Choroid plexus epithelial cell (primary cell): ENCODE measurements at regions not wholly inside any gene's neighbourhood (a gene's known extent, or its start where the extent isn't known, plus 50 kb on each side); places are given as distances from the start of the nearest gene placed in this dataset.
A peak's percentile ranks its signal among the peaks of the same experiment; 100 is the strongest.

Experiments used
- DNase-seq: peaks from one replicate; pipeline ENCODE4 v3.0.0-alpha.2; 2010; ENCODE audit warnings: low read depth
- H3K4me3 ChIP-seq: 2 replicates; pipeline ENCODE4 v1.5.1; 2011; ENCODE audit warnings: low read depth, mild to moderate bottlenecking, control low read depth, low read length, moderate library complexity
- TF ChIP-seq, protein P1 (sequence below): conservative IDR thresholded peaks from 2 replicates; pipeline ENCODE4 v1.5.1; 2011; ENCODE audit warnings: low read depth, mild to moderate bottlenecking, control low read depth, inconsistent platforms, low read length, moderate library complexity

GRCh38 chrX:33726281-33727160 is 405.6 kb downstream of the FAM47A start:
- TF ChIP-seq, protein P1, sequence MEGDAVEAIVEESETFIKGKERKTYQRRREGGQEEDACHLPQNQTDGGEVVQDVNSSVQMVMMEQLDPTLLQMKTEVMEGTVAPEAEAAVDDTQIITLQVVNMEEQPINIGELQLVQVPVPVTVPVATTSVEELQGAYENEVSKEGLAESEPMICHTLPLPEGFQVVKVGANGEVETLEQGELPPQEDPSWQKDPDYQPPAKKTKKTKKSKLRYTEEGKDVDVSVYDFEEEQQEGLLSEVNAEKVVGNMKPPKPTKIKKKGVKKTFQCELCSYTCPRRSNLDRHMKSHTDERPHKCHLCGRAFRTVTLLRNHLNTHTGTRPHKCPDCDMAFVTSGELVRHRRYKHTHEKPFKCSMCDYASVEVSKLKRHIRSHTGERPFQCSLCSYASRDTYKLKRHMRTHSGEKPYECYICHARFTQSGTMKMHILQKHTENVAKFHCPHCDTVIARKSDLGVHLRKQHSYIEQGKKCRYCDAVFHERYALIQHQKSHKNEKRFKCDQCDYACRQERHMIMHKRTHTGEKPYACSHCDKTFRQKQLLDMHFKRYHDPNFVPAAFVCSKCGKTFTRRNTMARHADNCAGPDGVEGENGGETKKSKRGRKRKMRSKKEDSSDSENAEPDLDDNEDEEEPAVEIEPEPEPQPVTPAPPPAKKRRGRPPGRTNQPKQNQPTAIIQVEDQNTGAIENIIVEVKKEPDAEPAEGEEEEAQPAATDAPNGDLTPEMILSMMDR, result no peak
- DNase-seq, result no peak

GRCh38 chrX:33725535-33726210 is 406.4 kb downstream of the FAM47A start:
- peak; percentile 12 for DNase-seq
- no peak overlapping the region for H3K4me3 ChIP-seq
- TF ChIP-seq, protein P1, result no peak

More at GRCh38 chrX:33726281-33727160, 405.6 kb downstream of the FAM47A start:
- no peak overlapping the region for H3K4me3 ChIP-seq

- TF ChIP-seq, protein P1, result no peak
- DNase-seq, result no peak
- H3K4me3 ChIP-seq, result no peak overlapping the region
These were observed 410.2 kb downstream of the FAM47A start for GRCh38 chrX:33721927-33722326.

GRCh38 chrX:33686105-33686504 is 446.0 kb downstream of the FAM47A start:
- TF ChIP-seq, protein P1, result no peak
- DNase-seq, result no peak
- no peak overlapping the region for H3K4me3 ChIP-seq
